Mammary epithelial cell (primary cell): ENCODE measurements at regions not wholly inside any gene's neighbourhood (a gene's known extent, or its start where the extent isn't known, plus 50 kb on each side); places are given as distances from the start of the nearest gene placed in this dataset.

ENCODE experiments used
- EZH2 ChIP-seq: IDR thresholded peaks from 2 replicates; pipeline ENCODE4 v1.6.1; 2012; ENCODE audit warnings: low read length, inconsistent platforms, borderline replicate concordance
- TF ChIP-seq, protein P1 (sequence below), 2 donors: IDR thresholded peaks in 1 of 2; conservative IDR thresholded peaks in 1 of 2; 2 replicates each; pipeline ENCODE4 v1.5.1; 2011 to 2012; ENCODE audit warnings: inconsistent platforms in 2 of 2, low read length in 2 of 2, mild to moderate bottlenecking in 2 of 2, control low read depth in 1 of 2, low read depth in 1 of 2; ENCODE audit not compliant: insufficient read depth in 1 of 2; ENCODE audit errors: extremely low read depth in 1 of 2

DNA sequence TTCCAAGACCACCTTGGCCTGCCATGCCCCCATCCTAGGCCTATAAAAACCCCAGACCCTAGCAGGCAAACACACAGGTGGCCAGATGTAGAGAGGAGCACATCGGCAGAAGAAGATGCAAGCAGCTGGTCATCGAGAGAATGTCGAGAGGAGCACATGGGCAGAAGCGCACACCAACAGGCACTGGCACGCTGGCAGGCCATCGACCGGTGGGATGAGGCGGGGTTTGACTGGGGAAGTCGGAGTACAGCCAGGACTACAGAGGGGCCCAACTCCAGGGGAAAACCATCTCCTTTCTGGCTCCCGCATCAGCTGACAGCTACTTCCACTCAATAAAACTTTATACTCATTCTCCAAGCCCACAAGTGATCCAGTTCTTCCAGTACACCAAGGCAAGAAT is 283.1 kb upstream of the RGMB start:
- TF ChIP-seq, protein P1, sequence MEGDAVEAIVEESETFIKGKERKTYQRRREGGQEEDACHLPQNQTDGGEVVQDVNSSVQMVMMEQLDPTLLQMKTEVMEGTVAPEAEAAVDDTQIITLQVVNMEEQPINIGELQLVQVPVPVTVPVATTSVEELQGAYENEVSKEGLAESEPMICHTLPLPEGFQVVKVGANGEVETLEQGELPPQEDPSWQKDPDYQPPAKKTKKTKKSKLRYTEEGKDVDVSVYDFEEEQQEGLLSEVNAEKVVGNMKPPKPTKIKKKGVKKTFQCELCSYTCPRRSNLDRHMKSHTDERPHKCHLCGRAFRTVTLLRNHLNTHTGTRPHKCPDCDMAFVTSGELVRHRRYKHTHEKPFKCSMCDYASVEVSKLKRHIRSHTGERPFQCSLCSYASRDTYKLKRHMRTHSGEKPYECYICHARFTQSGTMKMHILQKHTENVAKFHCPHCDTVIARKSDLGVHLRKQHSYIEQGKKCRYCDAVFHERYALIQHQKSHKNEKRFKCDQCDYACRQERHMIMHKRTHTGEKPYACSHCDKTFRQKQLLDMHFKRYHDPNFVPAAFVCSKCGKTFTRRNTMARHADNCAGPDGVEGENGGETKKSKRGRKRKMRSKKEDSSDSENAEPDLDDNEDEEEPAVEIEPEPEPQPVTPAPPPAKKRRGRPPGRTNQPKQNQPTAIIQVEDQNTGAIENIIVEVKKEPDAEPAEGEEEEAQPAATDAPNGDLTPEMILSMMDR (conservative IDR thresholded peaks at IDR 0.05 in 1 of 2, IDR thresholded peaks at IDR 0.05 in 1 of 2; ENCODE audit: extremely low read depth in 1 of 2, insufficient read depth in 1 of 2, low read depth in 1 of 2, low read length in 2 of 2): no peak
- no peak for TF ChIP-seq EZH2
